ENCODE measurements at regions not wholly inside any gene's neighbourhood (a gene's known extent, or its start where the extent isn't known, plus 50 kb on each side); places are given as distances from the start of the nearest gene placed in this dataset.
"Not testable (repeated sequence)": the region's sequence is repeated elsewhere in the genome, so short reads cannot be mapped to it uniquely, and the experiment has no call there.

DNA sequence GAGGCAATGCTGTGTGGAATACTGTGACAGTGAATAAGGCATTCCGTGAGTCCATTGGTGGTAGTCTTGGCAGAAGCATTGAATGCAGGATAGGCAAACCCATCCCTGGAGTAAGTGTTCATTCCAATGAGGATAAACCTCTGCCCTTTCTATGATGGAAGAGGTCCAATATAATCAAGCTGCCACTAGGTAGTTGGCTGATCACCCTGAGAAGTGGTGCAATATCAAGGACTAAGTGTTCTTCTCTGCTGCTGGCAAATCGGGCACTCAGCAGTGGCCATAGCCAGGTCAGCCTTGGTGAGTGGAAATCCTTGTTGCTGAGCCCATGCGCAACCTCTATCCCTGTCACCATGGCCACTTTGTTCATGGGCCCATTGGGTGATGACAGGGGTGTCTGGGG lies 70.1 kb downstream of the FBXO4 start:
- no peak overlapping the region for H3K27ac ChIP-seq (ENCODE audit: low read depth, low read length)
- no peaks in the 10 kb centered on the region for H3K27me3 ChIP-seq (ENCODE audit: insufficient read depth, low read length)
- no peaks in the 10 kb centered on the region for H3K79me2 ChIP-seq (ENCODE audit: control insufficient read depth, insufficient read depth, low read length, unreplicated experiment)
- H3K36me3 ChIP-seq (ENCODE audit: insufficient read depth, low read length): no peaks in the 10 kb centered on the region
- no peak overlapping the region for H3K4me3 ChIP-seq (ENCODE audit: low read depth, low read length)
- no peak overlapping the region for H2AFZ ChIP-seq (ENCODE audit: low read length, unreplicated experiment)
- H3K4me1 ChIP-seq (ENCODE audit: control insufficient read depth, insufficient read depth, low read length, unreplicated experiment): no peaks in the 10 kb centered on the region

DNA sequence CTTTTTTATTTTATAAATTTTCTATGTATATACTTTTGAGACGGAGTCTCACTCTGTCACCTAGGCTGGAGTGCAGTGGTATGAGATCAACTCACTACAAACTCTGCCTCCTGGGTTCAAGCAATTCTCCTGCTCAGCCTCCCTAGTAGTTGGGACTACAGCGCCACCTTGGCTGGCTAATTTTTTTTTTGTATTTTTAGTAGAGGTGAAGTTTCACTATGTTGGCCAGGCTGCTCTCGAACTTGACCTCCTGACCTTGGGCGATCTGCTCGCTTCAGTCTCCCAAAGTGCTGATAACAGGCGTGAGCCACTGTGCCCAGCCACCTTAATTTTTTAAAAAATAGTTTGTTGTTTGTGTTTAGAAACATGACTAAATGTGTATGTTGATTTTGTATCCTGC lies 76.6 kb downstream of the FBXO4 start:
- Histone ChIP-seq H3K27ac (ENCODE audit: low read depth, low read length) (no peak overlapping the region), H3K27me3 (ENCODE audit: insufficient read depth, low read length) (no peaks in the 10 kb centered on the region), H3K36me3 (ENCODE audit: insufficient read depth, low read length) (no peaks in the 10 kb centered on the region), H3K79me2 (ENCODE audit: control insufficient read depth, insufficient read depth, low read length, unreplicated experiment) (no peaks in the 10 kb centered on the region), H2AFZ (ENCODE audit: low read length, unreplicated experiment) (no peak overlapping the region), H3K4me3 (ENCODE audit: low read depth, low read length) (no peak overlapping the region), H3K4me1 (ENCODE audit: control insufficient read depth, insufficient read depth, low read length, unreplicated experiment) (no peaks in the 10 kb centered on the region)

DNA sequence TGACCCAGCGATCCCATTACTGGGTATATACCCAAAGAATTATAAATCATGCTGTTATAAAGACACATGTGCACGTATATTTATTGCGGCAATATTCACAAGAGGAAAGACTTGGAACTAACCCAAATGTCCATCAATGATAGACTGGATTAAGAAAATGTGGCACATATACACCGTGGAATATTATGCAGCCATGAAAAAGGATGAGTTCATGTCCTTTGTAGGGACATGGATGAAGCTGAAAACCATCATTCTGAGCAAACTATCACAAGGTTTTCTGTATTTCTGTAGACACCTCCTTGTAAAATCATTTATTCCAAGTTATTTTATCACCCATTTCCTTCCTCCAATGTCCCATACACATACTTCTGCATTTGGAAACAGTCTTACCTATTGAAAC lies 78.8 kb downstream of the FBXO4 start:
- H3K79me2 ChIP-seq (ENCODE audit: control insufficient read depth, insufficient read depth, low read length, unreplicated experiment); H3K4me1 ChIP-seq (ENCODE audit: control insufficient read depth, insufficient read depth, low read length, unreplicated experiment); H3K27me3 ChIP-seq (ENCODE audit: insufficient read depth, low read length): not testable (repeated sequence)

DNA sequence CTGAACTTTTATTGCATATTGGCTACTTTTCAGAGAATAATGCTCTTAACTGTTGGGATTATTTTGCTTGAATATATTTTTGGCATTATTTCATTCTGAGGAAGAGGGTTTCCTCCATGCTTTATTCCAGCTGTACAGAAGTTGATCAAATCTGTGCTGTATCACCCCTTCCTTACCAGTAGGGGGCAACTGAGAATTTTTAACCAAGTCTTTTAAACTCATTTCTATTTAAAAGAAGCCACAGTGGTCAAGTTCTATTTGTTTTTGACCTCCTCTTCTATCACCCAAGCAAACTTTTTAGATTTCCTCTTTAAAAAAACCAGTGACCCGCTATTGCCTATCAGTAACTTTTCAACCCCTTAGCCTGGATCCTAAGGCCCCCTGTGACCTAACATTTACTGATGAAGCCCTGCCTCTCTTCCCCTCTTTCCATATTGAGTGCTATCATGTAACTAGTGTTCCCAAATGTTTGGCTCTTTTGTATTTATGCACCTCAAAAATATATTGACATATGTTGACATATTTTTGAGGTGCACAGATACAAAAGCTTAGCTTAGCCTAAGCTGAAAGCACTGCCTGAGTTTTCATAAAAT lies 80.6 kb downstream of the FBXO4 start:
- Histone ChIP-seq H3K79me2 (ENCODE audit: control insufficient read depth, insufficient read depth, low read length, unreplicated experiment) (no peaks in the 10 kb centered on the region), H3K36me3 (ENCODE audit: insufficient read depth, low read length) (no peaks in the 10 kb centered on the region), H2AFZ (ENCODE audit: low read length, unreplicated experiment) (no peak overlapping the region), H3K4me1 (ENCODE audit: control insufficient read depth, insufficient read depth, low read length, unreplicated experiment) (no peaks in the 10 kb centered on the region), H3K27me3 (ENCODE audit: insufficient read depth, low read length) (no peaks in the 10 kb centered on the region), H3K4me3 (ENCODE audit: low read depth, low read length) (no peak overlapping the region), H3K27ac (ENCODE audit: low read depth, low read length) (no peak overlapping the region)

More for the DNA sequence above, 78.8 kb downstream of the FBXO4 start:
- H3K36me3 ChIP-seq (ENCODE audit: insufficient read depth, low read length); H2AFZ ChIP-seq (ENCODE audit: low read length, unreplicated experiment); H3K4me3 ChIP-seq (ENCODE audit: low read depth, low read length); H3K27ac ChIP-seq (ENCODE audit: low read depth, low read length): not testable (repeated sequence)

DNA sequence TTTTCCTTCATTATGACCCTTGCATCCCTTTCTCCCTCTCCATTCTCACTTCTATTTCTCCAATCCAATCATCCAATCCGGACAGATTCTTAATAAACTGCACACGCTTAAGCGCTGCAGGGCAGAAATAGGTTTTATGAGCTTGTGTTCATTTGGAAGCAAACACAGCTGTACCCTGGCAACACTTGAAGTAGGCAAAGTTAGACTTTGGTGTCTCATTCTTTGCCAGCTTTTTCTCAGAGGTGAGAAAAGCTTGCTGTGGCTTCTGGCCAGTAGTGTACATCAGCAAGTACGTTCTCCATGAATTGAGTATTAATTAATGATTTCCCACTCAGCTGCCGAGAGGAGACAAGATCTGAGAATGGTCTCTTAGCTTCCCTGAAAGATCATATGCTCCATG lies 88.5 kb downstream of the FBXO4 start:
- no peak overlapping the region for H3K4me3 ChIP-seq (ENCODE audit: low read depth, low read length)
- no peaks in the 10 kb centered on the region for H3K4me1 ChIP-seq (ENCODE audit: control insufficient read depth, insufficient read depth, low read length, unreplicated experiment)
- no peak overlapping the region for H2AFZ ChIP-seq (ENCODE audit: low read length, unreplicated experiment)
- no peak overlapping the region for H3K27ac ChIP-seq (ENCODE audit: low read depth, low read length)
- H3K79me2 ChIP-seq (ENCODE audit: control insufficient read depth, insufficient read depth, low read length, unreplicated experiment): no peaks in the 10 kb centered on the region
- no peaks in the 10 kb centered on the region for H3K36me3 ChIP-seq (ENCODE audit: insufficient read depth, low read length)
- peaks cover 10% of the 10 kb centered on the region; the same call in 1 of the 2 replicates for H3K27me3 ChIP-seq (ENCODE audit: insufficient read depth, low read length)

DNA sequence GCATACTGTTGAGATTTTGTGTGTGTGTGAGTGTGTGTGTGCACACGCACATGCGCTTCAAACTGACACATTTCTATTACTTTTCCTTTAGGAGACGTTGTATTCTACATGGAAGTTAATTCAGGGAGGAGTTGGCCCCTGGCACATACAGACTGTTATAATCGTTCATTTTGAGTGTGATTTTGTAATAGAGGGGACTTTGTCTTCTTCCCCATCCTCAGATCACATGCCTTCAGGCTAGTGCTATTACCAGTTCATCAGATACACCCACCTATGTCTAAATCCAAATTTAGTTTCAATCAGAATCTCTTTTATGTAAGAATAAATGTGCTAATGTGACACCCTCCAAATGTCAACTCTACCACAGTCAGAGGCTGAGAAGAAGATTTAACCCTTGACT lies 90.2 kb downstream of the FBXO4 start:
- H3K36me3 ChIP-seq (ENCODE audit: insufficient read depth, low read length): no peaks in the 10 kb centered on the region
- H3K4me3 ChIP-seq (ENCODE audit: low read depth, low read length): no peak overlapping the region
- H3K4me1 ChIP-seq (ENCODE audit: control insufficient read depth, insufficient read depth, low read length, unreplicated experiment): no peaks in the 10 kb centered on the region
- no peak overlapping the region for H3K27ac ChIP-seq (ENCODE audit: low read depth, low read length)
- no peak overlapping the region for H2AFZ ChIP-seq (ENCODE audit: low read length, unreplicated experiment)
- no peaks in the 10 kb centered on the region for H3K79me2 ChIP-seq (ENCODE audit: control insufficient read depth, insufficient read depth, low read length, unreplicated experiment)
- peaks cover 10% of the 10 kb centered on the region; the same call in 1 of the 2 replicates for H3K27me3 ChIP-seq (ENCODE audit: insufficient read depth, low read length)

DNA sequence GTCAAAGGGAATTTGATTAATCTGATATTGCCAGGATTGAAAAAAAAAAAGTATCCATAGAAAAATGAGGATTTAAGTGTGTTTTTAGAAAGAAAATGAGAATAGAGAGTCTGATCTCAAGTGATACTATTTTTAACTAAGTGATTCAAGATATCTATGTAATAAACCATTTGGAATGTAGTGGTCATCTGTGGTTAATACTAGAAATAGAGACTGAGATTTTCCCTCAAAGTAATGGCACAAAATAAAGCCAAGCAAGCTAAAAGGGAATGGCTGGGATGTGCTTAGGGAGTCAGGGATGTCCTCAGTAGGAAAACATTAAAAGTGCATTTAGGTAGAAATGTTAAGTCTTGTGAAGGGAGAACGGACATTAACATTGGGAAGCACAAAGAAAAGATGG lies 90.6 kb downstream of the FBXO4 start:
- Histone ChIP-seq H3K4me3 (ENCODE audit: low read depth, low read length) (no peak overlapping the region), H2AFZ (ENCODE audit: low read length, unreplicated experiment) (no peak overlapping the region), H3K79me2 (ENCODE audit: control insufficient read depth, insufficient read depth, low read length, unreplicated experiment) (no peaks in the 10 kb centered on the region), H3K27ac (ENCODE audit: low read depth, low read length) (no peak overlapping the region), H3K4me1 (ENCODE audit: control insufficient read depth, insufficient read depth, low read length, unreplicated experiment) (peaks cover under 1% of the 10 kb centered on the region), H3K36me3 (ENCODE audit: insufficient read depth, low read length) (no peaks in the 10 kb centered on the region), H3K27me3 (ENCODE audit: insufficient read depth, low read length) (peaks cover 10% of the 10 kb centered on the region; the same call in 1 of the 2 replicates)

DNA sequence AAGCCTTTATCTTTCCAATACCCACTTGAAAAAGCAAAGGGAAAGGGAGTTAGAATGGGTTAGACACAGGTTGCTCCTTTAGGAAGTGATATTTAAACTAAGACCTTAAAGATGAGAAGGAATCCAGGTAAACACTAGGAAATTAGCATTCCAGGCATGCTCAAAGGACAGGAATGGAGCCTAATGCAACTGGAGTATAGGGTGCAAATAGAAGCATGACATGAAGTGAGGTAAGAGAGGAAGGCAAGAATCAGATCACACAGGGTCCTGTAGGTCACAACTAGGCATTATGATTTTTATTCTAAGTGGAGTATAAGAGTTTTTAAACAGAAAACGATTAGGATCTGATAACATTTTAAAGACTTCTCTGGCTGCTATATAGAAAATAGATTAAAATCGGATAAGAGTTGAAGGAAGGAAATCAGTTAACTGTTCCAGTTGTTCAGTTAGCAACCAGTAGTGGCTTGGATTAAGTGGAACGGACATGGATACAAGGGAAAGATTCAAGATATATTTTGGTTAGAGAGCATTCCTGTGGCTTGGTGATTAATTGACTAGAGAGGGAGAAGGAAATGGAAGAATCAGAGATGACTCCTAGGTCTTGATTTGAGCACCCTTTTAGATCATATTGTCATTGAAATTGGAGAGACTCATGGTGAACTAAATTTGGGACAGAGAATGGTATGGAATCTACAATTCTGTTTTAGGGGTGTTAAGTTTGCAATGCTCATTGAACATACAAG lies 95.9 kb downstream of the FBXO4 start:
- H3K4me1 ChIP-seq (ENCODE audit: control insufficient read depth, insufficient read depth, low read length, unreplicated experiment): peaks cover 6% of the 10 kb centered on the region
- no peak overlapping the region for H2AFZ ChIP-seq (ENCODE audit: low read length, unreplicated experiment)
- H3K79me2 ChIP-seq (ENCODE audit: control insufficient read depth, insufficient read depth, low read length, unreplicated experiment): no peaks in the 10 kb centered on the region
- no peak overlapping the region for H3K4me3 ChIP-seq (ENCODE audit: low read depth, low read length)
- H3K27me3 ChIP-seq (ENCODE audit: insufficient read depth, low read length): peaks cover 12% of the 10 kb centered on the region
- H3K36me3 ChIP-seq (ENCODE audit: insufficient read depth, low read length): no peaks in the 10 kb centered on the region
- no peak overlapping the region for H3K27ac ChIP-seq (ENCODE audit: low read depth, low read length)

DNA sequence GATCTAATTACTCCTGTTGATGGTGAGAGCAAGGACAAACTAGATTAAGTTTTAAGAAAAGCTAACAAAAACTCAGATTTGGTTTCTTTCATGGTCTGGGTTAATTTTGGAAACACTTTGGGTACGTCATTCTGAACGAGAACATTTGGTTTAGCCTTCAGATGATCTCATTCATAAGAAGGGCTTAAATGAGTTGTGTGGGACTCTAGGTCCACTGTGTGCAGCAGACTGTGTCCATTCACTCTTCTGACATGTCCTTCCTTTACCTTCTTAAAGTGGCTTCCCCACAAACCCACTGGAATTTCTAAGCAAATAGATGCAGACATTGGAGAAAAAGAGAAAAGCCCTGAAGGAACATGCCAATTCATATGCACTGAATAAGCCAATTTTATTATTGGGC lies 96.8 kb downstream of the FBXO4 start:
- no peaks in the 10 kb centered on the region for H3K79me2 ChIP-seq (ENCODE audit: control insufficient read depth, insufficient read depth, low read length, unreplicated experiment)
- no peak overlapping the region for H3K4me3 ChIP-seq (ENCODE audit: low read depth, low read length)
- H3K27ac ChIP-seq (ENCODE audit: low read depth, low read length): no peak overlapping the region
- H3K27me3 ChIP-seq (ENCODE audit: insufficient read depth, low read length): peaks cover 22% of the 10 kb centered on the region
- H3K36me3 ChIP-seq (ENCODE audit: insufficient read depth, low read length): no peaks in the 10 kb centered on the region
- H2AFZ ChIP-seq (ENCODE audit: low read length, unreplicated experiment): no peak overlapping the region
- H3K4me1 ChIP-seq (ENCODE audit: control insufficient read depth, insufficient read depth, low read length, unreplicated experiment): peaks cover 6% of the 10 kb centered on the region

DNA sequence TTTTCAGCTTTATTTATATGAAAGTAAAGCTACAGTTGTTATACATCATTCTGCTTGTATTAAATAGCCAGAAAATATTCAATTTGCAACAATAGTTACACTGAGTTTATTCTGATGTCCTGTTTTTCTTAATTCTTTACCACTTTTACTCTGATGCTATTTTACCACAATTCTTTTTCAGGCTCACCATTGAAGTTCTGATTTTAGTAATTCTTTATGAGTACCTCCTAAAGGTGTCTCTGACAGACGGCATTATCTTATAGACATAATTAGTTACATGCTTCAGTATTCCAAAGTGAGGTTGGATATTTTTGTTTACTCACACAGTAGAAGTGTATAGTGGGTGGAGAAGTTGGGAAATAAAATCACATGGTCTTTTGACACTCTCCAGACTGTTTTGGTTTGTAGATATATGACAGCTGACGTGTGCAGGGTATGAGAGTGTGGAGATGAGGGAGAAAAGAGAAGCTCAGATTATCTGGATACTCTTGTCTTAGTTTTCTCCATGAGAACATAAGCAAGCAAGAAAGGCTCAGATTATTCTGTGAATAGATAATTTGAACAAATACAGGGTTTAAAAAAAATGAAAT lies 97.4 kb downstream of the FBXO4 start:
- H3K27me3 ChIP-seq (ENCODE audit: insufficient read depth, low read length): peaks cover 27% of the 10 kb centered on the region
- peaks cover 6% of the 10 kb centered on the region for H3K4me1 ChIP-seq (ENCODE audit: control insufficient read depth, insufficient read depth, low read length, unreplicated experiment)
- no peaks in the 10 kb centered on the region for H3K36me3 ChIP-seq (ENCODE audit: insufficient read depth, low read length)
- no peak overlapping the region for H2AFZ ChIP-seq (ENCODE audit: low read length, unreplicated experiment)
- no peak overlapping the region for H3K27ac ChIP-seq (ENCODE audit: low read depth, low read length)
- H3K79me2 ChIP-seq (ENCODE audit: control insufficient read depth, insufficient read depth, low read length, unreplicated experiment): no peaks in the 10 kb centered on the region
- no peak overlapping the region for H3K4me3 ChIP-seq (ENCODE audit: low read depth, low read length)

DNA sequence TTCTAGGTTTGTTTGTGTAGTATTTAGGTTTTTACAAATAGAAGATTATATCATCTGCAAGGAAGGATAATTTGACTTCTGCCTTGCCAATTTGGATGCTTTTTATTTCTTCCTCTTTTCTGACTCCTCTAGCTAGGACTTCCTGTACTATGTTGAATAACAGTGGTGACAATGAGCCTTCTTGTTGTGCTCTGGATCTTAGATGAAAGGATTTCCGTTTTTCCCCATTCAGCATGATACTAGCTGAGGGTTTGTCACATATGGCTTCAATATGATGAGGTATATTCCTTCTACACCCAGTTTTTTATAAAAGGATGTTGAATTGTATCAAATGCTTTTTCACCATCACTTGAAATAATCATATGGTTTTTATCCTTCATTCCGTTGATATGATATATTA lies 101.4 kb downstream of the FBXO4 start:
- no peaks in the 10 kb centered on the region for H3K36me3 ChIP-seq (ENCODE audit: insufficient read depth, low read length)
- H3K27me3 ChIP-seq (ENCODE audit: insufficient read depth, low read length): peaks cover 36% of the 10 kb centered on the region
- H3K79me2 ChIP-seq (ENCODE audit: control insufficient read depth, insufficient read depth, low read length, unreplicated experiment): no peaks in the 10 kb centered on the region

More for the DNA sequence above, 101.4 kb downstream of the FBXO4 start:
- H3K27ac ChIP-seq (ENCODE audit: low read depth, low read length): no peak overlapping the region
- H3K4me3 ChIP-seq (ENCODE audit: low read depth, low read length): no peak overlapping the region
- no peaks in the 10 kb centered on the region for H3K4me1 ChIP-seq (ENCODE audit: control insufficient read depth, insufficient read depth, low read length, unreplicated experiment)
- H2AFZ ChIP-seq (ENCODE audit: low read length, unreplicated experiment): no peak overlapping the region

Data from ACC112 (cell line).